Ascending aorta (tissue), 2 donors: ENCODE measurements at regions not wholly inside any gene's neighbourhood (a gene's known extent, or its start where the extent isn't known, plus 50 kb on each side); places are given as distances from the start of the nearest gene placed in this dataset.
A peak's percentile ranks its signal among the peaks of the same experiment; 100 is the strongest.

Source experiments
- DNase-seq, 2 donors: peaks; one replicate each; pipeline ENCODE4 v3.0.0-alpha.2; 2019; ENCODE audit warnings: low spot score in 2 of 2
- H3K27ac ChIP-seq, 2 donors: fragments of 200-600 bp; sonication (generic); one replicate each; pipeline ENCODE4 v1.5.1; 2016 to 2017; ENCODE audit warnings: mild to moderate bottlenecking in 1 of 2
- H3K27me3 ChIP-seq: fragments of 200-600 bp; sonication (generic); one replicate; pipeline ENCODE4 v1.5.1; 2017
- H3K36me3 ChIP-seq, 2 donors: fragments of 200-600 bp; sonication (generic); one replicate each; pipeline ENCODE4 v1.5.1; 2016
- H3K4me1 ChIP-seq, 2 donors: fragments of 200-600 bp; sonication (generic); one replicate each; pipeline ENCODE4 v1.5.1; 2016 to 2017; ENCODE audit warnings: mild to moderate bottlenecking in 1 of 2
- H3K4me3 ChIP-seq, 2 donors: fragments of 200-600 bp; sonication (generic); one replicate each; pipeline ENCODE4 v1.5.1; 2016 to 2017; ENCODE audit warnings: mild to moderate bottlenecking in 1 of 2
- H3K9me3 ChIP-seq, 2 donors: fragments of 200-600 bp; sonication (generic); one replicate each; pipeline ENCODE4 v1.5.1; 2016
- intact Hi-C: fragments of 100-400 bp; cut with DNase I; formaldehyde crosslinking; loops from one replicate; pipeline ENCODE4 v1.15.1; 2023
- TF ChIP-seq, protein P1 (sequence below), 3 experiments: fragments of 200-600 bp in 2 of 3; fragments of 450-650 bp in 1 of 3; sonication (generic) in 2 of 3; IDR thresholded peaks; one replicate each; pipeline ENCODE4 v1.5.1; 2016 to 2019; ENCODE audit warnings: antibody characterized with exemption in 3 of 3, mild to moderate bottlenecking in 1 of 3, moderate library complexity in 1 of 3

GRCh38 chr9:13023498-13023897 lies 248.7 kb downstream of the LURAP1L start:
- H3K4me3 ChIP-seq, result no peak overlapping the region
- H3K36me3 ChIP-seq, result no peaks in the 10 kb centered on the region
- no peak overlapping the region for H3K27ac ChIP-seq
- no peaks in the 10 kb centered on the region for H3K4me1 ChIP-seq
- no peak for DNase-seq
- TF ChIP-seq, protein P1, sequence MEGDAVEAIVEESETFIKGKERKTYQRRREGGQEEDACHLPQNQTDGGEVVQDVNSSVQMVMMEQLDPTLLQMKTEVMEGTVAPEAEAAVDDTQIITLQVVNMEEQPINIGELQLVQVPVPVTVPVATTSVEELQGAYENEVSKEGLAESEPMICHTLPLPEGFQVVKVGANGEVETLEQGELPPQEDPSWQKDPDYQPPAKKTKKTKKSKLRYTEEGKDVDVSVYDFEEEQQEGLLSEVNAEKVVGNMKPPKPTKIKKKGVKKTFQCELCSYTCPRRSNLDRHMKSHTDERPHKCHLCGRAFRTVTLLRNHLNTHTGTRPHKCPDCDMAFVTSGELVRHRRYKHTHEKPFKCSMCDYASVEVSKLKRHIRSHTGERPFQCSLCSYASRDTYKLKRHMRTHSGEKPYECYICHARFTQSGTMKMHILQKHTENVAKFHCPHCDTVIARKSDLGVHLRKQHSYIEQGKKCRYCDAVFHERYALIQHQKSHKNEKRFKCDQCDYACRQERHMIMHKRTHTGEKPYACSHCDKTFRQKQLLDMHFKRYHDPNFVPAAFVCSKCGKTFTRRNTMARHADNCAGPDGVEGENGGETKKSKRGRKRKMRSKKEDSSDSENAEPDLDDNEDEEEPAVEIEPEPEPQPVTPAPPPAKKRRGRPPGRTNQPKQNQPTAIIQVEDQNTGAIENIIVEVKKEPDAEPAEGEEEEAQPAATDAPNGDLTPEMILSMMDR (IDR thresholded peaks at IDR 0.05), result no peak
- no peaks in the 10 kb centered on the region for H3K9me3 ChIP-seq
- H3K27me3 ChIP-seq, result no peaks in the 10 kb centered on the region
- intact Hi-C loops, result no loop called here

DNA sequence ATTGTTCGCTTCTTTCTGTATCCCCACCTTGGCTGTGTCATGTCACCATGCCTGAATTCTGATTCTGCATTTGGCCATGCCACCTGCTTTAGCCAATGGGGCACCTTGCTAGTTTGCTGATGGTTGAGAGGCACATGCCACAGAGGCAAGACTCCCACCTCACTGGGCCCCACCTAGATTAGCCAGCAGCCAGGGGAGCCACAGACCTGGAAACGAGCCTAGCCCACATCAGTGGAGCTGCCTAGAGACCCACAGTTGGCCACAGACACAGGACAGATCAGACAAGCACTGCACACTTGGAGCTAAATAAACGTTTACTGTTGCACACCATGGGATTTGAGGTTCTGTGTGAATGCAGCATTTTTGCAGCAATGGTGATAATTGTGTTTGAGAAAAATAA lies 252.1 kb downstream of the LURAP1L start:
- H3K27ac ChIP-seq, result no peak overlapping the region
- H3K4me1 ChIP-seq, result no peaks in the 10 kb centered on the region
- no peak for DNase-seq
- H3K9me3 ChIP-seq, result no peaks in the 10 kb centered on the region
- no peak overlapping the region for H3K4me3 ChIP-seq
- H3K27me3 ChIP-seq, result no peaks in the 10 kb centered on the region
- intact Hi-C loops, result no loop called here
- TF ChIP-seq, protein P1 (IDR thresholded peaks at IDR 0.05), result no peak
- H3K36me3 ChIP-seq, result no peaks in the 10 kb centered on the region

- Histone ChIP-seq H3K4me1 (no peaks in the 10 kb centered on the region), H3K9me3 (no peaks in the 10 kb centered on the region), H3K4me3 (no peak overlapping the region), H3K27me3 (no peaks in the 10 kb centered on the region), H3K27ac (no peak overlapping the region), H3K36me3 (no peaks in the 10 kb centered on the region)
- intact Hi-C loops, result no loop called here
- TF ChIP-seq, protein P1 (IDR thresholded peaks at IDR 0.05), result no peak
- no peak for DNase-seq
Measured at GRCh38 chr9:13027879-13028278, 251.6 kb downstream of the MPDZ start.

DNA sequence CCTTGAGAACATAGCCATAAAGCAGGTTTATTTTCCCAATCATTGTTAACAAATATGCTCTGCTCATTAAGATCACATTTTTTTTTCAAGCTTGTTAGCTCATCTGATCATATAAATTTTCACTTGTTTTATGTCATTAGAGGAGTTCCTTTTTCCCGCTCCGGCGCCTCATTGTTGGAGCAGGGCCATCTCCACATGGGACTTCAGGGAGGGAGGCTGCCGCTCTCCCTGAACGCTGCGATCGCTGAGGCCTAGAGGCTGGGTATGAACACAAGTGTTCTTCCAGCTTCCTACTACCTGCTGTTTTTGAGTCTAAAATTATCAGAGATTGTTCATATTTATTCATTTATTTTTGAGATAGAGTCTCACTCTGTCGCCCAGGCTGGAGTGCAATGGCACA lies 246.9 kb downstream of the MPDZ start:
- TF ChIP-seq, protein P1 (IDR thresholded peaks at IDR 0.05), result no peak
- H3K9me3 ChIP-seq, result no peaks in the 10 kb centered on the region
- no peak overlapping the region for H3K27ac ChIP-seq
- H3K4me1 ChIP-seq, result no peaks in the 10 kb centered on the region
- H3K36me3 ChIP-seq, result no peaks in the 10 kb centered on the region
- H3K4me3 ChIP-seq, result no peak overlapping the region
- H3K27me3 ChIP-seq, result no peaks in the 10 kb centered on the region
- intact Hi-C loops, result loop anchor here (5.0 to 10.0 kb wide), 5 partner anchors 122 to 1732 kb away; no protein-coding TSS in a partner anchor
- DNase-seq, result no peak

- intact Hi-C loops, result loop anchor here (2.0 to 10.0 kb wide), 6 partner anchors 55 to 1731 kb away; no protein-coding TSS in a partner anchor
- TF ChIP-seq, protein P1 (IDR thresholded peaks at IDR 0.05), result peak; percentile 67 to 77 (median 67)
- peak in 1 of 2 donors; percentile 77 for DNase-seq
- H3K4me1 ChIP-seq, result no peaks in the 10 kb centered on the region
- peak overlapping the region in 1 of 2 donors; percentile 55 for H3K4me3 ChIP-seq
- no peaks in the 10 kb centered on the region for H3K9me3 ChIP-seq
- no peaks in the 10 kb centered on the region for H3K27me3 ChIP-seq
- H3K36me3 ChIP-seq, result no peaks in the 10 kb centered on the region
- no peak overlapping the region for H3K27ac ChIP-seq
Measured at GRCh38 chr9:13033959-13034693, 245.4 kb downstream of the MPDZ start.
